Mammary epithelial cell (primary cell): ENCODE measurements at regions not wholly inside any gene's neighbourhood (a gene's known extent, or its start where the extent isn't known, plus 50 kb on each side); places are given as distances from the start of the nearest gene placed in this dataset.

Source experiments
- EZH2 ChIP-seq: IDR thresholded peaks from 2 replicates; pipeline ENCODE4 v1.6.1; 2012; ENCODE audit warnings: low read length, inconsistent platforms, borderline replicate concordance
- TF ChIP-seq, protein P1 (sequence below), 2 donors: IDR thresholded peaks in 1 of 2; conservative IDR thresholded peaks in 1 of 2; 2 replicates each; pipeline ENCODE4 v1.5.1; 2011 to 2012; ENCODE audit warnings: inconsistent platforms in 2 of 2, low read length in 2 of 2, mild to moderate bottlenecking in 2 of 2, control low read depth in 1 of 2, low read depth in 1 of 2; ENCODE audit not compliant: insufficient read depth in 1 of 2; ENCODE audit errors: extremely low read depth in 1 of 2

- TF ChIP-seq EZH2: no peak
- TF ChIP-seq, protein P1, sequence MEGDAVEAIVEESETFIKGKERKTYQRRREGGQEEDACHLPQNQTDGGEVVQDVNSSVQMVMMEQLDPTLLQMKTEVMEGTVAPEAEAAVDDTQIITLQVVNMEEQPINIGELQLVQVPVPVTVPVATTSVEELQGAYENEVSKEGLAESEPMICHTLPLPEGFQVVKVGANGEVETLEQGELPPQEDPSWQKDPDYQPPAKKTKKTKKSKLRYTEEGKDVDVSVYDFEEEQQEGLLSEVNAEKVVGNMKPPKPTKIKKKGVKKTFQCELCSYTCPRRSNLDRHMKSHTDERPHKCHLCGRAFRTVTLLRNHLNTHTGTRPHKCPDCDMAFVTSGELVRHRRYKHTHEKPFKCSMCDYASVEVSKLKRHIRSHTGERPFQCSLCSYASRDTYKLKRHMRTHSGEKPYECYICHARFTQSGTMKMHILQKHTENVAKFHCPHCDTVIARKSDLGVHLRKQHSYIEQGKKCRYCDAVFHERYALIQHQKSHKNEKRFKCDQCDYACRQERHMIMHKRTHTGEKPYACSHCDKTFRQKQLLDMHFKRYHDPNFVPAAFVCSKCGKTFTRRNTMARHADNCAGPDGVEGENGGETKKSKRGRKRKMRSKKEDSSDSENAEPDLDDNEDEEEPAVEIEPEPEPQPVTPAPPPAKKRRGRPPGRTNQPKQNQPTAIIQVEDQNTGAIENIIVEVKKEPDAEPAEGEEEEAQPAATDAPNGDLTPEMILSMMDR (conservative IDR thresholded peaks at IDR 0.05 in 1 of 2, IDR thresholded peaks at IDR 0.05 in 1 of 2; ENCODE audit: extremely low read depth in 1 of 2, insufficient read depth in 1 of 2, low read depth in 1 of 2, low read length in 2 of 2): no peak
Observed at GRCh38 chrX:42237956-42238355, 314.6 kb upstream of the CASK start.
